SK-N-SH treated with all-trans-retinoic acid at 6 μM for 48 hours (cell line): ENCODE measurements at regions not wholly inside any gene's neighbourhood (a gene's known extent, or its start where the extent isn't known, plus 50 kb on each side); places are given as distances from the start of the nearest gene placed in this dataset.

Source experiments
- ATAC-seq: fragments of 200-7000 bp; cut with Tn5 transposase; 3 replicates; pipeline ENCODE4 v1.9.1; 2020; ENCODE audit warnings: mild to moderate bottlenecking, moderate library complexity
- ARNTL ChIP-seq: fragments of 450-650 bp; formaldehyde crosslinking; IDR thresholded peaks from 2 replicates; pipeline ENCODE4 v1.5.0; 2020; ENCODE audit warnings: low read depth, mild to moderate bottlenecking, moderate library complexity, borderline replicate concordance
- BACH2 ChIP-seq: fragments of 250-450 bp; sonication (Bioruptor Pico); IDR thresholded peaks from 2 replicates; pipeline ENCODE4 v1.9.0; 2021; ENCODE audit warnings: mild to moderate bottlenecking, borderline replicate concordance
- CSDC2 ChIP-seq: fragments of 250-450 bp; sonication (Bioruptor Pico); IDR thresholded peaks from 2 replicates; pipeline ENCODE4 v1.5.0; 2020; ENCODE audit warnings: mild to moderate bottlenecking, moderate library complexity
- ESRRG ChIP-seq: fragments of 250-450 bp; sonication (Bioruptor Pico); IDR thresholded peaks from 2 replicates; pipeline ENCODE4 v1.6.1; 2021; ENCODE audit warnings: mild to moderate bottlenecking
- GLIS3 ChIP-seq: fragments of 250-450 bp; sonication (Bioruptor Pico); IDR thresholded peaks from 2 replicates; pipeline ENCODE4 v1.5.0; 2020; ENCODE audit warnings: mild to moderate bottlenecking, moderate library complexity
- OSR1 ChIP-seq: fragments of 250-450 bp; sonication (Bioruptor Pico); IDR thresholded peaks from 2 replicates; pipeline ENCODE4 v1.8.0; 2022; ENCODE audit warnings: moderate library complexity, mild to moderate bottlenecking, inconsistent platforms
- PPARA ChIP-seq: fragments of 250-450 bp; sonication (Bioruptor Pico); IDR thresholded peaks from 2 replicates; pipeline ENCODE4 v1.5.0; 2020; ENCODE audit warnings: mild to moderate bottlenecking, borderline replicate concordance
- RARB ChIP-seq: fragments of 250-450 bp; sonication (Bioruptor Pico); IDR thresholded peaks from 2 replicates; pipeline ENCODE4 v1.8.0; 2021; ENCODE audit warnings: mild to moderate bottlenecking, moderate library complexity
- SNAI2 ChIP-seq: fragments of 250-450 bp; sonication (Bioruptor Pico); IDR thresholded peaks from 2 replicates; pipeline ENCODE4 v1.5.0; 2020; ENCODE audit warnings: mild to moderate bottlenecking, moderate library complexity
- TCF4 ChIP-seq: fragments of 250-450 bp; sonication (Bioruptor Pico); IDR thresholded peaks from 2 replicates; pipeline ENCODE4 v1.8.0; 2021; ENCODE audit warnings: mild to moderate bottlenecking, moderate library complexity, borderline replicate concordance
- TOX ChIP-seq: fragments of 250-450 bp; sonication (Bioruptor Pico); IDR thresholded peaks from 2 replicates; pipeline ENCODE4 v1.8.0; 2021; ENCODE audit warnings: mild to moderate bottlenecking, moderate library complexity, borderline replicate concordance
- ZC3H10 ChIP-seq: fragments of 250-450 bp; sonication (Bioruptor Pico); IDR thresholded peaks from 2 replicates; pipeline ENCODE4 v1.5.1; 2021; ENCODE audit warnings: mild to moderate bottlenecking, moderate library complexity
- ZFP3 ChIP-seq: fragments of 250-450 bp; sonication (Bioruptor Pico); IDR thresholded peaks from 2 replicates; pipeline ENCODE4 v1.5.0; 2020; ENCODE audit warnings: mild to moderate bottlenecking, moderate library complexity
- ZFP30 ChIP-seq: fragments of 450-650 bp; formaldehyde crosslinking; IDR thresholded peaks from 2 replicates; pipeline ENCODE4 v1.5.0; 2022; ENCODE audit warnings: mild to moderate bottlenecking, moderate library complexity
- ZNF8 ChIP-seq: fragments of 450-650 bp; formaldehyde crosslinking; IDR thresholded peaks from 2 replicates; pipeline ENCODE4 v1.5.0; 2020; ENCODE audit warnings: mild to moderate bottlenecking, moderate library complexity
- TF ChIP-seq, protein P1 (sequence below): fragments of 250-450 bp; sonication (Bioruptor Pico); IDR thresholded peaks from 2 replicates; pipeline ENCODE4 v1.5.1; 2020; ENCODE audit warnings: low read depth, mild to moderate bottlenecking, moderate library complexity
- TF ChIP-seq, protein P2 (sequence below): fragments of 250-450 bp; sonication (Bioruptor Pico); IDR thresholded peaks from 2 replicates; pipeline ENCODE4 v1.8.0; 2021; ENCODE audit warnings: low read depth, mild to moderate bottlenecking, moderate library complexity, borderline replicate concordance
- TF ChIP-seq, protein P3 (sequence below): fragments of 250-450 bp; sonication (Bioruptor Pico); IDR thresholded peaks from 2 replicates; pipeline ENCODE4 v1.5.0; 2020; ENCODE audit warnings: mild to moderate bottlenecking, moderate library complexity
- TF ChIP-seq, protein P4 (sequence below): fragments of 250-450 bp; sonication (Bioruptor Pico); IDR thresholded peaks from 2 replicates; pipeline ENCODE4 v1.5.1; 2021; ENCODE audit warnings: mild to moderate bottlenecking, moderate library complexity
- TF ChIP-seq, protein P5 (sequence below): fragments of 250-450 bp; sonication (Bioruptor Pico); IDR thresholded peaks from 2 replicates; pipeline ENCODE4 v1.8.0; 2020; ENCODE audit warnings: mild to moderate bottlenecking, moderate library complexity, borderline replicate concordance

DNA sequence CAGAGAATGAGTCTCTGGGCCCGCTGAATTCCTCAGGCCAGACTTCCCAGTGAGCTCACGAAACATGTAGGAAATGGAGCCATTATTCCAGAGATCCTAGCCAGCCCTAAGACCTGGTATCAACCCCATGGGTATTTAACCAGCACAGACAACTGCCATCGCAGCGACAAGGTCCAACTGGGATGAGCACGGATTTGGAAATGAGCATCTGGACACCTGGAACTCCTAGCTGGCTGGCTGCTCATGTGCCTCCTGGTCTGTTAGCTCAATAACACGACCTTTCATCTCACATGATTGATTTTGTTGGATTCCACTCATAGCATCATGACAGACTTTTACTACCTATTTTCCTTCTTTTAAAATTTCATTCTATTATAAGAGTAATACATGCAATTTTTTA, 51.0 kb downstream of the POU3F3 start:
- TF ChIP-seq, protein P1, sequence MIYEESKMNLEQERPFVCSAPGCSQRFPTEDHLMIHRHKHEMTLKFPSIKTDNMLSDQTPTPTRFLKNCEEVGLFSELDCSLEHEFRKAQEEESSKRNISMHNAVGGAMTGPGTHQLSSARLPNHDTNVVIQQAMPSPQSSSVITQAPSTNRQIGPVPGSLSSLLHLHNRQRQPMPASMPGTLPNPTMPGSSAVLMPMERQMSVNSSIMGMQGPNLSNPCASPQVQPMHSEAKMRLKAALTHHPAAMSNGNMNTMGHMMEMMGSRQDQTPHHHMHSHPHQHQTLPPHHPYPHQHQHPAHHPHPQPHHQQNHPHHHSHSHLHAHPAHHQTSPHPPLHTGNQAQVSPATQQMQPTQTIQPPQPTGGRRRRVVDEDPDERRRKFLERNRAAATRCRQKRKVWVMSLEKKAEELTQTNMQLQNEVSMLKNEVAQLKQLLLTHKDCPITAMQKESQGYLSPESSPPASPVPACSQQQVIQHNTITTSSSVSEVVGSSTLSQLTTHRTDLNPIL (CRISPR knock-in tag) = no peak
- ATAC-seq = no peak

DNA sequence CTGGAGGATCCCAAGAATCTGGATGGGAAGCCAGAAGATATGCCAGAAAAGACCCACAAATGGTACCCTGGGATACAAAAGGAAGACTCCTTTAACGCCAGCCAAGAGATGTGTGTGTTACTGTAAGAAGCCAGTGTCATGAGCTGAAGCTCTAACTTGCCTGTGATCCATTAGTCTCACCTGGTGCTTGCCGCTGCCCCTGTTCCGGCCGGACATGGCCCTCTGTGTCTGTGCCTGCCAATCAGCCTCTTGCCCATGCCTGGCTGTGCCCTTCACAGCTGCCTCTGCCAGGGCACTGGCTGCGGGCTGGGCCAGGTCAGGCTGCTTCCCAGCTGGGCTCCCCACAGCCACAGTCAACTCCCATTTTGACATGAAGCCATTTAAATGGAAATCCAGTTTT, 55.4 kb downstream of the POU3F3 start:
- no peak for ATAC-seq
- TF ChIP-seq ESRRG (no peak), OSR1 (CRISPR knock-in tag) (no peak), ZC3H10 (CRISPR knock-in tag) (no peak), RARB (no peak), ZNF8 (CRISPR knock-in tag) (no peak), PPARA (no peak)

DNA sequence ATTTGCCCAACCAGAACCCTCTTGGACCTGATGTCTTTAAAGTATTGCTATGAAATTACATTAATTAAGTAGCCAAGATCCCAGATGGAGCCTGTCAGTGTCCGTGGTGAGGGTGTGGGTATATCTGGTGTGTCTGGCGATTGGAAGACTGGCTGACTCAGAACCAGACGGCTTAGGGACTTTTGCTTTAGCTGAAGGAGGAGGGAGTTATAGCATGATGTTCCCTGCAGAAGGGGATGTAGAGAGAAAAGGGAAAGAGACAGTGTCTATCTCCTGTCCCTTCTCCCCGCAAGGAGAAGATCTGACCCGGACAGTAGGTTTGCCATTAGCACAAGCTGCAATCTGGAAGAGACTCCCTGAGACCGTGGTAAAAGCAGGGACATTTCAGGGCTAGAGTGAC, 60.6 kb downstream of the POU3F3 start:
- TF ChIP-seq CSDC2 (CRISPR knock-in tag) = no peak
- TF ChIP-seq ARNTL (CRISPR knock-in tag) = no peak
- TF ChIP-seq PPARA = no peak
- no peak for TF ChIP-seq ZFP30 (CRISPR knock-in tag)
- TF ChIP-seq, protein P2, sequence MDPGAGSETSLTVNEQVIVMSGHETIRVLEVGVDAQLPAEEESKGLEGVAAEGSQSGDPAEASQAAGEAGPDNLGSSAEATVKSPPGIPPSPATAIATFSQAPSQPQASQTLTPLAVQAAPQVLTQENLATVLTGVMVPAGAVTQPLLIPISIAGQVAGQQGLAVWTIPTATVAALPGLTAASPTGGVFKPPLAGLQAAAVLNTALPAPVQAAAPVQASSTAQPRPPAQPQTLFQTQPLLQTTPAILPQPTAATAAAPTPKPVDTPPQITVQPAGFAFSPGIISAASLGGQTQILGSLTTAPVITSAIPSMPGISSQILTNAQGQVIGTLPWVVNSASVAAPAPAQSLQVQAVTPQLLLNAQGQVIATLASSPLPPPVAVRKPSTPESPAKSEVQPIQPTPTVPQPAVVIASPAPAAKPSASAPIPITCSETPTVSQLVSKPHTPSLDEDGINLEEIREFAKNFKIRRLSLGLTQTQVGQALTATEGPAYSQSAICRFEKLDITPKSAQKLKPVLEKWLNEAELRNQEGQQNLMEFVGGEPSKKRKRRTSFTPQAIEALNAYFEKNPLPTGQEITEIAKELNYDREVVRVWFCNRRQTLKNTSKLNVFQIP (CRISPR knock-in tag) = no peak
- TF ChIP-seq TOX (CRISPR knock-in tag) = no peak
- TF ChIP-seq OSR1 (CRISPR knock-in tag) = no peak
- TF ChIP-seq, protein P3, sequence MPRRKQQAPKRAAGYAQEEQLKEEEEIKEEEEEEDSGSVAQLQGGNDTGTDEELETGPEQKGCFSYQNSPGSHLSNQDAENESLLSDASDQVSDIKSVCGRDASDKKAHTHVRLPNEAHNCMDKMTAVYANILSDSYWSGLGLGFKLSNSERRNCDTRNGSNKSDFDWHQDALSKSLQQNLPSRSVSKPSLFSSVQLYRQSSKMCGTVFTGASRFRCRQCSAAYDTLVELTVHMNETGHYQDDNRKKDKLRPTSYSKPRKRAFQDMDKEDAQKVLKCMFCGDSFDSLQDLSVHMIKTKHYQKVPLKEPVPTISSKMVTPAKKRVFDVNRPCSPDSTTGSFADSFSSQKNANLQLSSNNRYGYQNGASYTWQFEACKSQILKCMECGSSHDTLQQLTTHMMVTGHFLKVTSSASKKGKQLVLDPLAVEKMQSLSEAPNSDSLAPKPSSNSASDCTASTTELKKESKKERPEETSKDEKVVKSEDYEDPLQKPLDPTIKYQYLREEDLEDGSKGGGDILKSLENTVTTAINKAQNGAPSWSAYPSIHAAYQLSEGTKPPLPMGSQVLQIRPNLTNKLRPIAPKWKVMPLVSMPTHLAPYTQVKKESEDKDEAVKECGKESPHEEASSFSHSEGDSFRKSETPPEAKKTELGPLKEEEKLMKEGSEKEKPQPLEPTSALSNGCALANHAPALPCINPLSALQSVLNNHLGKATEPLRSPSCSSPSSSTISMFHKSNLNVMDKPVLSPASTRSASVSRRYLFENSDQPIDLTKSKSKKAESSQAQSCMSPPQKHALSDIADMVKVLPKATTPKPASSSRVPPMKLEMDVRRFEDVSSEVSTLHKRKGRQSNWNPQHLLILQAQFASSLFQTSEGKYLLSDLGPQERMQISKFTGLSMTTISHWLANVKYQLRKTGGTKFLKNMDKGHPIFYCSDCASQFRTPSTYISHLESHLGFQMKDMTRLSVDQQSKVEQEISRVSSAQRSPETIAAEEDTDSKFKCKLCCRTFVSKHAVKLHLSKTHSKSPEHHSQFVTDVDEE (CRISPR knock-in tag) = no peak
- TF ChIP-seq GLIS3 (CRISPR knock-in tag) = no peak
- TF ChIP-seq ZFP3 (CRISPR knock-in tag) = no peak
- TF ChIP-seq, protein P4, sequence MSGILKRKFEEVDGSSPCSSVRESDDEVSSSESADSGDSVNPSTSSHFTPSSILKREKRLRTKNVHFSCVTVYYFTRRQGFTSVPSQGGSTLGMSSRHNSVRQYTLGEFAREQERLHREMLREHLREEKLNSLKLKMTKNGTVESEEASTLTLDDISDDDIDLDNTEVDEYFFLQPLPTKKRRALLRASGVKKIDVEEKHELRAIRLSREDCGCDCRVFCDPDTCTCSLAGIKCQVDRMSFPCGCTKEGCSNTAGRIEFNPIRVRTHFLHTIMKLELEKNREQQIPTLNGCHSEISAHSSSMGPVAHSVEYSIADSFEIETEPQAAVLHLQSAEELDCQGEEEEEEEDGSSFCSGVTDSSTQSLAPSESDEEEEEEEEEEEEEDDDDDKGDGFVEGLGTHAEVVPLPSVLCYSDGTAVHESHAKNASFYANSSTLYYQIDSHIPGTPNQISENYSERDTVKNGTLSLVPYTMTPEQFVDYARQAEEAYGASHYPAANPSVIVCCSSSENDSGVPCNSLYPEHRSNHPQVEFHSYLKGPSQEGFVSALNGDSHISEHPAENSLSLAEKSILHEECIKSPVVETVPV (CRISPR knock-in tag) = no peak
- no peak for TF ChIP-seq TCF4 (CRISPR knock-in tag)
- TF ChIP-seq, protein P5, sequence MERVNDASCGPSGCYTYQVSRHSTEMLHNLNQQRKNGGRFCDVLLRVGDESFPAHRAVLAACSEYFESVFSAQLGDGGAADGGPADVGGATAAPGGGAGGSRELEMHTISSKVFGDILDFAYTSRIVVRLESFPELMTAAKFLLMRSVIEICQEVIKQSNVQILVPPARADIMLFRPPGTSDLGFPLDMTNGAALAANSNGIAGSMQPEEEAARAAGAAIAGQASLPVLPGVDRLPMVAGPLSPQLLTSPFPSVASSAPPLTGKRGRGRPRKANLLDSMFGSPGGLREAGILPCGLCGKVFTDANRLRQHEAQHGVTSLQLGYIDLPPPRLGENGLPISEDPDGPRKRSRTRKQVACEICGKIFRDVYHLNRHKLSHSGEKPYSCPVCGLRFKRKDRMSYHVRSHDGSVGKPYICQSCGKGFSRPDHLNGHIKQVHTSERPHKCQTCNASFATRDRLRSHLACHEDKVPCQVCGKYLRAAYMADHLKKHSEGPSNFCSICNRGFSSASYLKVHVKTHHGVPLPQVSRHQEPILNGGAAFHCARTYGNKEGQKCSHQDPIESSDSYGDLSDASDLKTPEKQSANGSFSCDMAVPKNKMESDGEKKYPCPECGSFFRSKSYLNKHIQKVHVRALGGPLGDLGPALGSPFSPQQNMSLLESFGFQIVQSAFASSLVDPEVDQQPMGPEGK (CRISPR knock-in tag) = no peak
- no peak for TF ChIP-seq ZNF8 (CRISPR knock-in tag)
- ATAC-seq = no peak

DNA sequence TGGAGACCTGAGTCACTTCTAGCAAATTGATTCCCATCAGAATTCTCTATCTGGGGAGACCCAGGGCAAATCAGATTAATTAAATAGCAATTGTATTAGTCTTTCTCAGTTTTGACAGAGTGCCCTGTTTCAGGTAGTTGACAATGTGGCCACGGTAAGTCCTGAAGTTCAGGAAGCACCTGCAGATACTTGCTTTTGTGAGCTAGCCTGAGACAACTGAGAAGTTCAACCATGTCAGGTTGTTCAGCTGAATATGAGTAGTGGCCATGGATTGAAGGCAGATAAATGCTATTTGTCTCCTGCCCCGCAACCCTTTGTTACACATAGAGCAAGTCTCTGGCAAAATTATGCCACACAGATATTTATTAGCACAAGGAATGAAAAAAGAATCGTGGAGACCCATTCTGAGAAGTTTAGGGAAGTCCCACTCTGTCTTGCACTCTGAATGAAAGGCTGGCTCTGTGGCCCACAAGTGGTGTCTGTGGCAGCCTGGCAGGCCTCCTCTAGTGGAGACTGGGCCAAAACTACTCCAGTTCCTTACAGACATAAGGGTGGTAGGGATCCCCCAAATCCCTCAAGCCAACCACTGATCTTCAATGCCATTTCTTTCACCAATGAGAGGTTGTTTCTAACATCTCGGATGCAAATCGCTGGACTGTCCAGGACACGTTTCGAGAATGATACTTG, 61.3 kb downstream of the POU3F3 start:
- no peak for ATAC-seq
- TF ChIP-seq RARB = no peak
- no peak for TF ChIP-seq SNAI2
- no peak for TF ChIP-seq BACH2 (CRISPR knock-in tag)
- TF ChIP-seq, protein P2 (CRISPR knock-in tag) = no peak
- TF ChIP-seq ZC3H10 (CRISPR knock-in tag) = no peak
- TF ChIP-seq, protein P4 (CRISPR knock-in tag) = no peak
- TF ChIP-seq PPARA = no peak
- TF ChIP-seq CSDC2 (CRISPR knock-in tag) = no peak
- TF ChIP-seq, protein P3 (CRISPR knock-in tag) = no peak
- no peak for TF ChIP-seq ZNF8 (CRISPR knock-in tag)
